ENCODE measurements at regions not wholly inside any gene's neighbourhood (a gene's known extent, or its start where the extent isn't known, plus 50 kb on each side); places are given as distances from the start of the nearest gene placed in this dataset.

DNA sequence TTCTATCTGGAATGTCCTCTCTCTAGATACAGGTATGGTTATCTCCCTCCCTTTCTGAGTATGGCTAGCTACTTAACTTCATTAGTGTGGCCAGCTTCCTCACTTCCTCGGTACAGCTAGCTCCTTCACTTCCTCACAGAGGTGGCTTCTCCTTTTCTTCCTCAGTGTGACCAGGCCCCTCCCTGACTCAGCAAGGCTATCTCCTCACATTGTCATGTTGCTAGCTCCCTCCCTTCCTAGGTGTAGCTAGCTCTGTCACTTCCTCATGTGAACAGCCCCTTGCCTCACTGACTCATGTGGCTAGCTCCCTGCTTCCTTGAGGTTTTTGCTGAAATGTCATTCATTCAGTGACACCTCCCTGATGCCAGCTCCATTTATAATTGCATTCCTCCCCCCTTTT, 67.3 kb upstream of the DDIT4L start:
- Histone ChIP-seq H3K27me3 (ENCODE audit: insufficient read depth, low read length, poor library complexity, severe bottlenecking) (no peaks in the 10 kb centered on the region), H3K9ac (ENCODE audit: low read depth, low read length, poor library complexity, severe bottlenecking) (peak overlapping the region; percentile 41), H3K36me3 (ENCODE audit: insufficient read depth, low read length) (no peaks in the 10 kb centered on the region), H2AFZ (ENCODE audit: low read length) (peak overlapping the region; percentile 85), H3K4me2 (ENCODE audit: low read depth, low read length, poor library complexity, severe bottlenecking) (peak overlapping the region; percentile 38), H3K4me1 (ENCODE audit: insufficient read depth, low read length, poor library complexity, severe bottlenecking) (peaks cover 26% of the 10 kb centered on the region), H3F3A (ENCODE audit: low read depth) (no peaks in the 10 kb centered on the region), H3K9me3 (ENCODE audit: insufficient read depth, low read depth, low read length) (no peaks in the 10 kb centered on the region), H3K79me2 (ENCODE audit: insufficient read depth, low read length) (no peaks in the 10 kb centered on the region), H4K20me1 (ENCODE audit: insufficient read depth, low read length, poor library complexity, severe bottlenecking) (no peaks in the 10 kb centered on the region), H3K4me3 (ENCODE audit: low read length, poor library complexity, severe bottlenecking) (peak overlapping the region; percentile 29), H3K9me2 (replicated peaks; ENCODE audit: low read depth, low read length) (no peaks in the 10 kb centered on the region)
- TF ChIP-seq EZH2phosphoT487 (IDR thresholded peaks at IDR 0.05; ENCODE audit: borderline replicate concordance), result no peak
- TF ChIP-seq, protein P1, sequence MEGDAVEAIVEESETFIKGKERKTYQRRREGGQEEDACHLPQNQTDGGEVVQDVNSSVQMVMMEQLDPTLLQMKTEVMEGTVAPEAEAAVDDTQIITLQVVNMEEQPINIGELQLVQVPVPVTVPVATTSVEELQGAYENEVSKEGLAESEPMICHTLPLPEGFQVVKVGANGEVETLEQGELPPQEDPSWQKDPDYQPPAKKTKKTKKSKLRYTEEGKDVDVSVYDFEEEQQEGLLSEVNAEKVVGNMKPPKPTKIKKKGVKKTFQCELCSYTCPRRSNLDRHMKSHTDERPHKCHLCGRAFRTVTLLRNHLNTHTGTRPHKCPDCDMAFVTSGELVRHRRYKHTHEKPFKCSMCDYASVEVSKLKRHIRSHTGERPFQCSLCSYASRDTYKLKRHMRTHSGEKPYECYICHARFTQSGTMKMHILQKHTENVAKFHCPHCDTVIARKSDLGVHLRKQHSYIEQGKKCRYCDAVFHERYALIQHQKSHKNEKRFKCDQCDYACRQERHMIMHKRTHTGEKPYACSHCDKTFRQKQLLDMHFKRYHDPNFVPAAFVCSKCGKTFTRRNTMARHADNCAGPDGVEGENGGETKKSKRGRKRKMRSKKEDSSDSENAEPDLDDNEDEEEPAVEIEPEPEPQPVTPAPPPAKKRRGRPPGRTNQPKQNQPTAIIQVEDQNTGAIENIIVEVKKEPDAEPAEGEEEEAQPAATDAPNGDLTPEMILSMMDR (conservative IDR thresholded peaks at IDR 0.05; ENCODE audit: low read length), result no peak

DNA sequence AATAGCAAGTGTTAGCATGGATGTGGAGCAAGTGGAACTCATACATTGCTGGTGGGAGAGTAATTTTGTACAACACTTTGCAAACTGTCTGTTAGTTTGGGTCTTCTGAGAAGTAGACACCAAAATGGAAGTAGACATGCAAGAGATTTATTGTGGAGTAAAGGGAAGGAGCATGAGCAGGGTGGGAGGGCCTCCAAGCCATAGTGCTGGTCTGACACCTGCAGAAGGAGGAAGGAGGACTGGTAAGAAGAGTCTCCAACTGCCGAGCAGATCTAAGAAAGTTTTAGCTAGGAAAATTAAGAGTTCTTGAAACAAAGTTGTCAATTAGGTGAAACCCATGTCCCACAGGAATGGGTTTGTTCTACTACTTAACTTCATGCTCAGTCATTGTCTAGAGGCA, 64.0 kb upstream of the DDIT4L start:
- peak overlapping the region; percentile 62 for H2AFZ ChIP-seq (ENCODE audit: low read length)
- H3K9me3 ChIP-seq (ENCODE audit: insufficient read depth, low read depth, low read length), result no peaks in the 10 kb centered on the region
- H3K79me2 ChIP-seq (ENCODE audit: insufficient read depth, low read length), result no peaks in the 10 kb centered on the region
- no peaks in the 10 kb centered on the region for H4K20me1 ChIP-seq (ENCODE audit: insufficient read depth, low read length, poor library complexity, severe bottlenecking)
- peaks cover 26% of the 10 kb centered on the region for H3K4me1 ChIP-seq (ENCODE audit: insufficient read depth, low read length, poor library complexity, severe bottlenecking)
- H3K4me3 ChIP-seq (ENCODE audit: low read length, poor library complexity, severe bottlenecking), result no peak overlapping the region
- H3F3A ChIP-seq (ENCODE audit: low read depth), result no peaks in the 10 kb centered on the region
- TF ChIP-seq, protein P1 (conservative IDR thresholded peaks at IDR 0.05; ENCODE audit: low read length), result no peak
- no peak for TF ChIP-seq EZH2phosphoT487 (IDR thresholded peaks at IDR 0.05; ENCODE audit: borderline replicate concordance)
- no peaks in the 10 kb centered on the region for H3K36me3 ChIP-seq (ENCODE audit: insufficient read depth, low read length)
- H3K4me2 ChIP-seq (ENCODE audit: low read depth, low read length, poor library complexity, severe bottlenecking), result no peak overlapping the region
- no peak overlapping the region for H3K9ac ChIP-seq (ENCODE audit: low read depth, low read length, poor library complexity, severe bottlenecking)
- H3K9me2 ChIP-seq (replicated peaks; ENCODE audit: low read depth, low read length), result no peaks in the 10 kb centered on the region
- no peaks in the 10 kb centered on the region for H3K27me3 ChIP-seq (ENCODE audit: insufficient read depth, low read length, poor library complexity, severe bottlenecking)

GRCh38 chr4:100248476-100248875, 58.2 kb upstream of the DDIT4L start:
- Histone ChIP-seq H3K9ac (ENCODE audit: low read depth, low read length, poor library complexity, severe bottlenecking) (no peak overlapping the region), H3K4me2 (ENCODE audit: low read depth, low read length, poor library complexity, severe bottlenecking) (no peak overlapping the region), H3K27me3 (ENCODE audit: insufficient read depth, low read length, poor library complexity, severe bottlenecking) (no peaks in the 10 kb centered on the region), H3K4me1 (ENCODE audit: insufficient read depth, low read length, poor library complexity, severe bottlenecking) (no peaks in the 10 kb centered on the region), H4K20me1 (ENCODE audit: insufficient read depth, low read length, poor library complexity, severe bottlenecking) (no peaks in the 10 kb centered on the region), H3K9me2 (replicated peaks; ENCODE audit: low read depth, low read length) (no peaks in the 10 kb centered on the region), H3F3A (ENCODE audit: low read depth) (no peaks in the 10 kb centered on the region), H3K36me3 (ENCODE audit: insufficient read depth, low read length) (no peaks in the 10 kb centered on the region), H3K9me3 (ENCODE audit: insufficient read depth, low read depth, low read length) (no peaks in the 10 kb centered on the region), H3K79me2 (ENCODE audit: insufficient read depth, low read length) (no peaks in the 10 kb centered on the region), H2AFZ (ENCODE audit: low read length) (no peak overlapping the region), H3K4me3 (ENCODE audit: low read length, poor library complexity, severe bottlenecking) (no peak overlapping the region)
- TF ChIP-seq EZH2phosphoT487 (IDR thresholded peaks at IDR 0.05; ENCODE audit: borderline replicate concordance), result no peak
- TF ChIP-seq, protein P1 (conservative IDR thresholded peaks at IDR 0.05; ENCODE audit: low read length), result no peak

Measured in Loucy (cell line).